ENCODE measurements at regions not wholly inside any gene's neighbourhood (a gene's known extent, or its start where the extent isn't known, plus 50 kb on each side); places are given as distances from the start of the nearest gene placed in this dataset.

GRCh38 chr1:106879538-106879937 is 176.9 kb upstream of the PRMT6 start:
- DNase-seq (ENCODE audit: low read depth) = no peak

- DNase-seq (ENCODE audit: low read depth) = no peak
Observed at GRCh38 chr1:106880226-106880625, 176.2 kb upstream of the PRMT6 start.

GRCh38 chr1:106883208-106883607 is 173.3 kb upstream of the PRMT6 start:
- DNase-seq (ENCODE audit: low read depth) = no peak

GRCh38 chr1:106889059-106889458 is 167.4 kb upstream of the PRMT6 start:
- DNase-seq (ENCODE audit: low read depth) = no peak

- no peak for DNase-seq (ENCODE audit: low read depth)
Observed at GRCh38 chr1:106889583-106889982, 166.9 kb upstream of the PRMT6 start.

- no peak for DNase-seq (ENCODE audit: low read depth)
Observed at GRCh38 chr1:106897976-106898375, 158.5 kb upstream of the PRMT6 start.

- no peak for DNase-seq (ENCODE audit: low read depth)
Observed at GRCh38 chr1:106899644-106900043, 156.8 kb upstream of the PRMT6 start.

- no peak for DNase-seq (ENCODE audit: low read depth)
Observed at GRCh38 chr1:106907795-106908194, 148.7 kb upstream of the PRMT6 start.

- DNase-seq (ENCODE audit: low read depth) = no peak
Observed at GRCh38 chr1:106908689-106909088, 147.8 kb upstream of the PRMT6 start.

- DNase-seq (ENCODE audit: low read depth) = no peak
Observed at GRCh38 chr1:106910798-106911197, 145.7 kb upstream of the PRMT6 start.

GRCh38 chr1:106912131-106912530 is 144.3 kb upstream of the PRMT6 start:
- no peak for DNase-seq (ENCODE audit: low read depth)

- no peak for DNase-seq (ENCODE audit: low read depth)
Observed at GRCh38 chr1:106921186-106921585, 135.3 kb upstream of the PRMT6 start.

GRCh38 chr1:106924360-106924759 is 132.1 kb upstream of the PRMT6 start:
- no peak for DNase-seq (ENCODE audit: low read depth)

- no peak for DNase-seq (ENCODE audit: low read depth)
Observed at GRCh38 chr1:106925750-106926149, 130.7 kb upstream of the PRMT6 start.

GRCh38 chr1:106926803-106927582 is 129.5 kb upstream of the PRMT6 start:
- DNase-seq (ENCODE audit: low read depth) = no peak

- DNase-seq (ENCODE audit: low read depth) = peak; percentile 28
Observed at GRCh38 chr1:106937104-106937503, 119.4 kb upstream of the PRMT6 start.

GRCh38 chr1:106944721-106945120 is 111.8 kb upstream of the PRMT6 start:
- DNase-seq (ENCODE audit: low read depth) = no peak

- no peak for DNase-seq (ENCODE audit: low read depth)
Observed at GRCh38 chr1:106952776-106953175, 103.7 kb upstream of the PRMT6 start.

GRCh38 chr1:106954661-106955229 is 101.7 kb upstream of the PRMT6 start:
- no peak for DNase-seq (ENCODE audit: low read depth)

- no peak for DNase-seq (ENCODE audit: low read depth)
Observed at GRCh38 chr1:106956721-106957120, 99.8 kb upstream of the PRMT6 start.

GRCh38 chr1:106957795-106958194 is 98.7 kb upstream of the PRMT6 start:
- DNase-seq (ENCODE audit: low read depth) = no peak

GRCh38 chr1:106960412-106960811 is 96.1 kb upstream of the PRMT6 start:
- no peak for DNase-seq (ENCODE audit: low read depth)

- no peak for DNase-seq (ENCODE audit: low read depth)
Observed at GRCh38 chr1:106961646-106962045, 94.8 kb upstream of the PRMT6 start.

- DNase-seq (ENCODE audit: low read depth) = no peak
Observed at GRCh38 chr1:106962591-106962990, 93.9 kb upstream of the PRMT6 start.
